ENCODE measurements at regions not wholly inside any gene's neighbourhood (a gene's known extent, or its start where the extent isn't known, plus 50 kb on each side); places are given as distances from the start of the nearest gene placed in this dataset.
"Not testable (repeated sequence)": the region's sequence is repeated elsewhere in the genome, so short reads cannot be mapped to it uniquely, and the experiment has no call there.

DNA sequence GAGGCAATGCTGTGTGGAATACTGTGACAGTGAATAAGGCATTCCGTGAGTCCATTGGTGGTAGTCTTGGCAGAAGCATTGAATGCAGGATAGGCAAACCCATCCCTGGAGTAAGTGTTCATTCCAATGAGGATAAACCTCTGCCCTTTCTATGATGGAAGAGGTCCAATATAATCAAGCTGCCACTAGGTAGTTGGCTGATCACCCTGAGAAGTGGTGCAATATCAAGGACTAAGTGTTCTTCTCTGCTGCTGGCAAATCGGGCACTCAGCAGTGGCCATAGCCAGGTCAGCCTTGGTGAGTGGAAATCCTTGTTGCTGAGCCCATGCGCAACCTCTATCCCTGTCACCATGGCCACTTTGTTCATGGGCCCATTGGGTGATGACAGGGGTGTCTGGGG, 70.1 kb downstream of the FBXO4 start:
- DNase-seq (ENCODE audit: low read depth in 2 of 2): no peak

GRCh38 chr5:42001673-42002072, 76.6 kb downstream of the FBXO4 start:
- DNase-seq (ENCODE audit: low read depth in 2 of 2): no peak

DNA sequence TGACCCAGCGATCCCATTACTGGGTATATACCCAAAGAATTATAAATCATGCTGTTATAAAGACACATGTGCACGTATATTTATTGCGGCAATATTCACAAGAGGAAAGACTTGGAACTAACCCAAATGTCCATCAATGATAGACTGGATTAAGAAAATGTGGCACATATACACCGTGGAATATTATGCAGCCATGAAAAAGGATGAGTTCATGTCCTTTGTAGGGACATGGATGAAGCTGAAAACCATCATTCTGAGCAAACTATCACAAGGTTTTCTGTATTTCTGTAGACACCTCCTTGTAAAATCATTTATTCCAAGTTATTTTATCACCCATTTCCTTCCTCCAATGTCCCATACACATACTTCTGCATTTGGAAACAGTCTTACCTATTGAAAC, 78.8 kb downstream of the FBXO4 start:
- DNase-seq (ENCODE audit: low read depth in 2 of 2): not testable (repeated sequence)

DNA sequence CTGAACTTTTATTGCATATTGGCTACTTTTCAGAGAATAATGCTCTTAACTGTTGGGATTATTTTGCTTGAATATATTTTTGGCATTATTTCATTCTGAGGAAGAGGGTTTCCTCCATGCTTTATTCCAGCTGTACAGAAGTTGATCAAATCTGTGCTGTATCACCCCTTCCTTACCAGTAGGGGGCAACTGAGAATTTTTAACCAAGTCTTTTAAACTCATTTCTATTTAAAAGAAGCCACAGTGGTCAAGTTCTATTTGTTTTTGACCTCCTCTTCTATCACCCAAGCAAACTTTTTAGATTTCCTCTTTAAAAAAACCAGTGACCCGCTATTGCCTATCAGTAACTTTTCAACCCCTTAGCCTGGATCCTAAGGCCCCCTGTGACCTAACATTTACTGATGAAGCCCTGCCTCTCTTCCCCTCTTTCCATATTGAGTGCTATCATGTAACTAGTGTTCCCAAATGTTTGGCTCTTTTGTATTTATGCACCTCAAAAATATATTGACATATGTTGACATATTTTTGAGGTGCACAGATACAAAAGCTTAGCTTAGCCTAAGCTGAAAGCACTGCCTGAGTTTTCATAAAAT, 80.6 kb downstream of the FBXO4 start:
- DNase-seq (ENCODE audit: low read depth in 2 of 2): no peak

- DNase-seq (ENCODE audit: low read depth in 2 of 2): no peak
Observed at GRCh38 chr5:42013561-42013960, 88.5 kb downstream of the FBXO4 start.

GRCh38 chr5:42015254-42015653, 90.2 kb downstream of the FBXO4 start:
- DNase-seq (ENCODE audit: low read depth in 2 of 2): no peak

- no peak for DNase-seq (ENCODE audit: low read depth in 2 of 2)
Observed at GRCh38 chr5:42015681-42016080, 90.6 kb downstream of the FBXO4 start.

DNA sequence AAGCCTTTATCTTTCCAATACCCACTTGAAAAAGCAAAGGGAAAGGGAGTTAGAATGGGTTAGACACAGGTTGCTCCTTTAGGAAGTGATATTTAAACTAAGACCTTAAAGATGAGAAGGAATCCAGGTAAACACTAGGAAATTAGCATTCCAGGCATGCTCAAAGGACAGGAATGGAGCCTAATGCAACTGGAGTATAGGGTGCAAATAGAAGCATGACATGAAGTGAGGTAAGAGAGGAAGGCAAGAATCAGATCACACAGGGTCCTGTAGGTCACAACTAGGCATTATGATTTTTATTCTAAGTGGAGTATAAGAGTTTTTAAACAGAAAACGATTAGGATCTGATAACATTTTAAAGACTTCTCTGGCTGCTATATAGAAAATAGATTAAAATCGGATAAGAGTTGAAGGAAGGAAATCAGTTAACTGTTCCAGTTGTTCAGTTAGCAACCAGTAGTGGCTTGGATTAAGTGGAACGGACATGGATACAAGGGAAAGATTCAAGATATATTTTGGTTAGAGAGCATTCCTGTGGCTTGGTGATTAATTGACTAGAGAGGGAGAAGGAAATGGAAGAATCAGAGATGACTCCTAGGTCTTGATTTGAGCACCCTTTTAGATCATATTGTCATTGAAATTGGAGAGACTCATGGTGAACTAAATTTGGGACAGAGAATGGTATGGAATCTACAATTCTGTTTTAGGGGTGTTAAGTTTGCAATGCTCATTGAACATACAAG, 95.9 kb downstream of the FBXO4 start:
- DNase-seq (ENCODE audit: low read depth in 2 of 2): no peak

DNA sequence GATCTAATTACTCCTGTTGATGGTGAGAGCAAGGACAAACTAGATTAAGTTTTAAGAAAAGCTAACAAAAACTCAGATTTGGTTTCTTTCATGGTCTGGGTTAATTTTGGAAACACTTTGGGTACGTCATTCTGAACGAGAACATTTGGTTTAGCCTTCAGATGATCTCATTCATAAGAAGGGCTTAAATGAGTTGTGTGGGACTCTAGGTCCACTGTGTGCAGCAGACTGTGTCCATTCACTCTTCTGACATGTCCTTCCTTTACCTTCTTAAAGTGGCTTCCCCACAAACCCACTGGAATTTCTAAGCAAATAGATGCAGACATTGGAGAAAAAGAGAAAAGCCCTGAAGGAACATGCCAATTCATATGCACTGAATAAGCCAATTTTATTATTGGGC, 96.8 kb downstream of the FBXO4 start:
- DNase-seq (ENCODE audit: low read depth in 2 of 2): no peak

- DNase-seq (ENCODE audit: low read depth in 2 of 2): no peak
Observed at GRCh38 chr5:42022383-42022972, 97.4 kb downstream of the FBXO4 start.

DNA sequence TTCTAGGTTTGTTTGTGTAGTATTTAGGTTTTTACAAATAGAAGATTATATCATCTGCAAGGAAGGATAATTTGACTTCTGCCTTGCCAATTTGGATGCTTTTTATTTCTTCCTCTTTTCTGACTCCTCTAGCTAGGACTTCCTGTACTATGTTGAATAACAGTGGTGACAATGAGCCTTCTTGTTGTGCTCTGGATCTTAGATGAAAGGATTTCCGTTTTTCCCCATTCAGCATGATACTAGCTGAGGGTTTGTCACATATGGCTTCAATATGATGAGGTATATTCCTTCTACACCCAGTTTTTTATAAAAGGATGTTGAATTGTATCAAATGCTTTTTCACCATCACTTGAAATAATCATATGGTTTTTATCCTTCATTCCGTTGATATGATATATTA, 101.4 kb downstream of the FBXO4 start:
- DNase-seq (ENCODE audit: low read depth in 2 of 2): no peak

- DNase-seq (ENCODE audit: low read depth in 2 of 2): no peak
Observed at GRCh38 chr5:42032137-42032536, 107.1 kb downstream of the FBXO4 start.

DNA sequence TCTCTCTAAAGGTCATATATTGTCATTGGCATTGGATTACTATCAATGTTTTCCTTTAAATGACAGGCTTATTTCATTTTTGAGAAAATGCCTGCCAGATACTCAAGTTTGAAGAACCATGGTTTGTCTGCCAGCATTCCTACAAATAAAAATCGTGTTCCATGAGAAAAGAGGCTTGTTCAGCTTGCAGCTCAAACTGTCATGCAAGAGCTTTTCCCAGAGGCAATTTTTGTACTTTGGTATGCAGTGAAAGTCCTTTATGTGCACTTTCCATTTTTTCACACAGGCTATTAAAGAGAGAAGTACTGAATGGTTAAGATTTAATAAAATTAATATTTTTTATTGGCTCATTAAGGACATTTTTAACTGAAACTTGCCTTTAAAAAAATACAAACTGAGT, 110.4 kb downstream of the FBXO4 start:
- DNase-seq (ENCODE audit: low read depth in 2 of 2): no peak

DNA sequence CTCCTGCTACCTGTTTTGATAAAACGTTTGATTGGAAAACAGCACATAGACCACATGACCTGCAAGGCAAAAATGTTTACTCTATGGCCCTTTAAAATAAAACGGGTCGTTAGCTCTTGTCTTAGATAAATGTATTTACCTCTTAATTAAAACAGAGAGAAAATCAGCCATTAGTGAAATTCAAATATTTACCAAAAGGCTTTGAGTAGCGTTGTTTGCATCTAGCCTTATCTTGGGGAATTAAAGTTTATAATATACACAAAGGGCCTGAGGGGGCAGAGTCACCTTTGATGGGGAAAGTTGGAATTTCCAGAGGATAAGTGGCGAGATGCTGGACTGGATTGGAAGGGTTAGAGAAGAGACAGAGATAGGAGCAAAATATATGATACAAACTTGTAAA, 111.3 kb downstream of the FBXO4 start:
- DNase-seq (ENCODE audit: low read depth in 2 of 2): no peak

GRCh38 chr5:42037379-42037932, 112.4 kb downstream of the FBXO4 start:
- no peak for DNase-seq (ENCODE audit: low read depth in 2 of 2)

GRCh38 chr5:42043400-42043799, 118.3 kb downstream of the FBXO4 start:
- DNase-seq (ENCODE audit: low read depth in 2 of 2): no peak

DNA sequence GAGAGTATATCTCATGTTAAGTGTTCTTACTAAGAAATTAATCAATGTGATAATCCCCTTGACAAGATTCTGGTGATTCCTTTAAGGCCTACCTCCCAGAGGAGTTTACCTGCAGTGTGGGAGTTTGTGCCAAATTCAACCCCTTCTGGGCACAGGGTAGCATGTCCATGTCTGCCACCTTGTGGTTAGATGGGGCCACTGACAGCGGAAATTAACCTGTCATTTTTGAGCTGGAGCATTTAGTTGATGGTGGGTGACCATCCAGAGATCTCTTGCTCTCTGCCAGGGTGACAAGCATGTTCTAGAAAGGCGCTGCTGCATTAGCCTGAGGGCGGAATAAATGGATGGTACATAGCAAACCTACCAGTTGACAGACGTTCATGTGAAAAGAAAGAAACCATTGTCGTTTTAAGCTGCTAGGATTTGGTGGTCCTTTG, 132.2 kb downstream of the FBXO4 start:
- peak; percentile 21 to 31 for DNase-seq (ENCODE audit: low read depth in 2 of 2)

DNA sequence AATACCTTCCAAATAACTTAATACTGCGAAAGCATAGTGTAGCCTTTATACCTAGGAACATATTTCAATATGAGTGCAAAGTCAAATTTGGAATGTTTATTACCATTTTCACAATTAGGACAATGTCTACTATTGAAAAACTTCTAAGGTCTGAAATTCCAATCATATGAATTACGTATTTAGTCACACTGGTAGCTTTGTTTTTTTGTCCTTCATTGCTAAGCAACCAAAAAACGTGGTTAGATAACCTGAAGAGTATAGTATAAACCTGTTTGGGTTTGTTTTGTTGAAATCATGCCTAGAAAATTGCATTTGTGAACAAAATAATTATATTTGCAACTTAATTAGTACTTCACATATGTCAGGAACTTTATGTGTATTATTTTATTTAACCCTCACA, 134.2 kb downstream of the FBXO4 start:
- no peak for DNase-seq (ENCODE audit: low read depth in 2 of 2)

DNA sequence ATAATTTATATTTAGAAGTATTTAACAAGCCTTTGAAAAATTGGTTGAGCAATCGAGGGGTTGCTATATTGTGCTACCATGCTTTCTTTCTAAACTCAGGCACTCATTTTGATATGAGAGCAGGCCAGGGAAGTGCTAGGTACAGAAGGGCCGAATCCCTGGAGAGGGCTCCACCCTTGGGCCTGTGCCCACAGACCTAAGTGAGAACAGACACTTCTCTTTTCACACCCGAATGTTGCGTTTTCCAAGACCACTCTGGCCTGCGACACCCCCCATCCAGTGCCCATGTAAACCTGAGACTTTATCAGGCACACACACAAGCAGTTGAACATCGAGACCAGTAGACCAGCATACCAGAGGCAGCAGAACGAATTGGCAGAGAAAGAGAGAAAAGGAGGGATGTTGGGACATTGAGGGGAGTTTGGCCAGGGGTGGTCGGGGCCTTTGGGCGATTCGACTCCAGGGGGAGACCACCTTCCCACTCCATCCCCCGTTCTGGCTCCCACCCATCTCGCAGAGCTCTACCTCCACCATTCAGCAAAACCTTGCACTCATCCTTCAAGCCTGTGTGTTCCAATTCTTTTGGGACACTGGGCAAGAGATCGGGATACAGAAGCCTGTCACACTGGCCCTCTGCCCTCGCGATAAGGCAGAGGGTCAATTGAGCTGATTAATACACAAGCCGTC, 134.8 kb downstream of the FBXO4 start:
- no peak for DNase-seq (ENCODE audit: low read depth in 2 of 2)

DNA sequence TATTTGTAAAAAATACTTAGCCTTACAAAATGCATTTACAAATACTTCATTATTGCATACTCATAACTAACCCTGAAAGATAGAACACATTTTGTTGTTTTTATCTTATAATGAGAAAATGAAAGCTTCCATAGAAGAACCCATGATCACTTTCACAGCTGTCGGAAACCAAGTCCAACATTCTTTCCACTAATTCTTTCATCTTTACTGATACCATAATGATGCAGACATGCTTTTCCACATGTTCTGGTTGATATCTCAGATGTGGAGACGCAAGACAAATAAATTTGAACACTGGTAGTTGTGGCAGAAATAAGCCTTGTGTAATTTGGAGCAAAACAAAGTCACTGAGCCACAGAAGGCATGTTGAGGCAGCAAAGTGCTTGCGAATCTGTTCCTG, 136.0 kb downstream of the FBXO4 start:
- no peak for DNase-seq (ENCODE audit: low read depth in 2 of 2)

GRCh38 chr5:42064821-42065220, 139.7 kb downstream of the FBXO4 start:
- DNase-seq (ENCODE audit: low read depth in 2 of 2): no peak

- DNase-seq (ENCODE audit: low read depth in 2 of 2): no peak
Observed at GRCh38 chr5:42066131-42066530, 141.1 kb downstream of the FBXO4 start.

Measured in stimulated activated CD4-positive, alpha-beta T cell treated with anti-CD3 and anti-CD28 coated beads, Interleukin-12 subunit alpha, Interleukin-12 subunit beta, amount 100 ng/mL, for 24 hours (primary cell).